OCI-LY1 (cell line): ENCODE measurements at regions not wholly inside any gene's neighbourhood (a gene's known extent, or its start where the extent isn't known, plus 50 kb on each side); places are given as distances from the start of the nearest gene placed in this dataset.

Source experiments
- EZH2 ChIP-seq: fragments of 200-600 bp; sonication (generic), shearing (Covaris generic); IDR thresholded peaks from 2 replicates; pipeline ENCODE4 v1.8.0; 2017; ENCODE audit warnings: borderline replicate concordance, mixed run types, mild to moderate bottlenecking, antibody characterized with exemption, low read length, moderate library complexity, mixed read lengths
- TF ChIP-seq, protein P1 (sequence below): fragments of 200-600 bp; sonication (generic), shearing (Covaris generic); IDR thresholded peaks from 2 replicates; pipeline ENCODE4 v1.5.1; 2017; ENCODE audit warnings: mild to moderate bottlenecking, antibody characterized with exemption, low read length, moderate library complexity, mixed read lengths

DNA sequence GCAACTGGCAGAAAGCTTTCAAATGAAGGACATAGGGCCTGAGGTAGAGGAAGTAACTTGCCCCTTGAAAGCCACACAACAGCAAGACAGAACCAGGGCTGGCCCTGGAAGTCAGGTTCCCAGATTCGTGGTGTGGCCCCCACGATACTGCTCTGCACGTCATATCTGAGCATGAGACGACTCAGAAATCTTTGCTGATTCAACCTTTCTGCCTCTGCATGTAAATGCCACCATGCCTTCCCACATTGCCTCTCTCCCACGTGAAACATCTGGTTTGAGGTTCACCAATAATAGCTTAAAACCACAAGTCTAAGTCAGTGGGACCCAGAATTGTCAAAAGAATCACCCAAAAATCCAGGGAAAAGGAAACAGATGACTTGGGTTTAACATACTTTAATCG lies 214.0 kb upstream of the TRIB2 start:
- TF ChIP-seq, protein P1, sequence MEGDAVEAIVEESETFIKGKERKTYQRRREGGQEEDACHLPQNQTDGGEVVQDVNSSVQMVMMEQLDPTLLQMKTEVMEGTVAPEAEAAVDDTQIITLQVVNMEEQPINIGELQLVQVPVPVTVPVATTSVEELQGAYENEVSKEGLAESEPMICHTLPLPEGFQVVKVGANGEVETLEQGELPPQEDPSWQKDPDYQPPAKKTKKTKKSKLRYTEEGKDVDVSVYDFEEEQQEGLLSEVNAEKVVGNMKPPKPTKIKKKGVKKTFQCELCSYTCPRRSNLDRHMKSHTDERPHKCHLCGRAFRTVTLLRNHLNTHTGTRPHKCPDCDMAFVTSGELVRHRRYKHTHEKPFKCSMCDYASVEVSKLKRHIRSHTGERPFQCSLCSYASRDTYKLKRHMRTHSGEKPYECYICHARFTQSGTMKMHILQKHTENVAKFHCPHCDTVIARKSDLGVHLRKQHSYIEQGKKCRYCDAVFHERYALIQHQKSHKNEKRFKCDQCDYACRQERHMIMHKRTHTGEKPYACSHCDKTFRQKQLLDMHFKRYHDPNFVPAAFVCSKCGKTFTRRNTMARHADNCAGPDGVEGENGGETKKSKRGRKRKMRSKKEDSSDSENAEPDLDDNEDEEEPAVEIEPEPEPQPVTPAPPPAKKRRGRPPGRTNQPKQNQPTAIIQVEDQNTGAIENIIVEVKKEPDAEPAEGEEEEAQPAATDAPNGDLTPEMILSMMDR, result no peak
- TF ChIP-seq EZH2, result no peak
